Right forelimb (tissue), 1 donor: ENCODE measurements at regions not wholly inside any gene's neighbourhood (a gene's known extent, or its start where the extent isn't known, plus 50 kb on each side); places are given as distances from the start of the nearest gene placed in this dataset.

Experiments used
- DNase-seq: peaks from one replicate; pipeline ENCODE4 v3.0.0-alpha.2; 2018

- DNase-seq, result no peak
Measured at GRCh38 chr14:101417434-101417833, 143.9 kb upstream of the DIO3 start.

GRCh38 chr14:101418601-101419000, 142.7 kb upstream of the DIO3 start:
- no peak for DNase-seq

- DNase-seq, result no peak
Measured at GRCh38 chr14:101426466-101426865, 134.8 kb upstream of the DIO3 start.

- no peak for DNase-seq
Measured at GRCh38 chr14:101428409-101428808, 132.9 kb upstream of the DIO3 start.

- no peak for DNase-seq
Measured at GRCh38 chr14:101435546-101435945, 125.7 kb upstream of the DIO3 start.

- no peak for DNase-seq
Measured at GRCh38 chr14:101439023-101439422, 122.3 kb upstream of the DIO3 start.

- DNase-seq, result no peak
Measured at GRCh38 chr14:101440496-101440895, 120.8 kb upstream of the DIO3 start.

- no peak for DNase-seq
Measured at GRCh38 chr14:101441710-101442109, 119.6 kb upstream of the DIO3 start.

- no peak for DNase-seq
Measured at GRCh38 chr14:101442451-101442850, 118.8 kb upstream of the DIO3 start.

- DNase-seq, result no peak
Measured at GRCh38 chr14:101444116-101444515, 117.2 kb upstream of the DIO3 start.

GRCh38 chr14:101445278-101445677, 116.0 kb upstream of the DIO3 start:
- no peak for DNase-seq

- no peak for DNase-seq
Measured at GRCh38 chr14:101446387-101446969, 114.8 kb upstream of the DIO3 start.

GRCh38 chr14:101449114-101449513, 112.2 kb upstream of the DIO3 start:
- DNase-seq, result no peak

- DNase-seq, result no peak
Measured at GRCh38 chr14:101451166-101451565, 110.1 kb upstream of the DIO3 start.

GRCh38 chr14:101453225-101453624, 108.1 kb upstream of the DIO3 start:
- DNase-seq, result no peak

- DNase-seq, result no peak
Measured at GRCh38 chr14:101454229-101454628, 107.1 kb upstream of the DIO3 start.

GRCh38 chr14:101456246-101457175, 104.8 kb upstream of the DIO3 start:
- no peak for DNase-seq

- DNase-seq, result no peak
Measured at GRCh38 chr14:101457301-101457935, 103.9 kb upstream of the DIO3 start.

GRCh38 chr14:101457936-101458740, 103.2 kb upstream of the DIO3 start:
- DNase-seq, result peak; percentile 40

GRCh38 chr14:101458741-101459550, 102.3 kb upstream of the DIO3 start:
- DNase-seq, result no peak

- DNase-seq, result no peak
Measured at GRCh38 chr14:101459551-101459900, 101.8 kb upstream of the DIO3 start.

- no peak for DNase-seq
Measured at GRCh38 chr14:101460521-101460920, 100.8 kb upstream of the DIO3 start.
